CD4-positive, alpha-beta T cell (primary cell): ENCODE measurements at regions not wholly inside any gene's neighbourhood (a gene's known extent, or its start where the extent isn't known, plus 50 kb on each side); places are given as distances from the start of the nearest gene placed in this dataset.

Source experiments
- ATAC-seq: fragments of 200-7000 bp; cut with Tn5 transposase; one replicate; pipeline ENCODE4 v1.10.0; 2022; ENCODE audit warnings: mild to moderate bottlenecking; ENCODE audit not compliant: poor library complexity
- CTCF ChIA-PET: fragments of 350-600 bp; sonication (Branson Sonifier 250); formaldehyde crosslinking; loops from one replicate; lab custom pipeline; 2021; ENCODE audit warnings: antibody characterized with exemption, inconsistent platforms; lab: Charles Lee
- POLR2A ChIA-PET: fragments of 350-600 bp; sonication (Branson Sonifier 250); formaldehyde crosslinking; loops from one replicate; lab custom pipeline; 2021; ENCODE audit warnings: antibody characterized with exemption, inconsistent platforms; lab: Charles Lee
- DNase-seq, 14 experiments: peaks; one replicate each; pipeline ENCODE4 v3.0.0-alpha.2; 2013 to 2020; ENCODE audit warnings: mixed read lengths in 2 of 14
- H3K27ac ChIP-seq, 2 donors: one replicate each; pipeline versions ENCODE4 v1.5.1 to v1.7.0; 2013; ENCODE audit warnings: low read length in 2 of 2, low read depth in 1 of 2, mild to moderate bottlenecking in 1 of 2
- H3K27me3 ChIP-seq, 2 experiments: 1 replicate in 1 of 2; 2 replicates in 1 of 2; pipeline versions ENCODE4 v1.6.1 to v1.7.0; 2013; ENCODE audit warnings: low read length in 2 of 2, control low read depth in 1 of 2, mild to moderate bottlenecking in 1 of 2, moderate library complexity in 1 of 2; ENCODE audit not compliant: insufficient read depth in 2 of 2, control insufficient read depth in 1 of 2
- H3K36me3 ChIP-seq: one replicate; pipeline ENCODE4 v1.6.1; 2013; ENCODE audit warnings: low read length, control low read depth; ENCODE audit not compliant: insufficient read depth
- H3K4me1 ChIP-seq: one replicate; pipeline ENCODE4 v1.6.1; 2013; ENCODE audit warnings: low read length, control low read depth; ENCODE audit not compliant: insufficient read depth
- H3K4me3 ChIP-seq: one replicate; pipeline ENCODE4 v1.5.1; 2013; ENCODE audit warnings: mild to moderate bottlenecking, low read length, moderate library complexity
- H3K9me3 ChIP-seq, 2 experiments: 1 replicate in 1 of 2; 2 replicates in 1 of 2; pipeline versions ENCODE4 v1.6.1 to v1.7.0; 2013; ENCODE audit warnings: low read length in 2 of 2, mild to moderate bottlenecking in 2 of 2, control low read depth in 1 of 2, moderate library complexity in 1 of 2; ENCODE audit not compliant: control insufficient read depth in 1 of 2, insufficient read depth in 1 of 2
- H3K27ac Mint-ChIP-seq: one replicate; pipeline ENCODE4 v1.8.0; 2020; ENCODE audit warnings: mixed read lengths
- H3K27me3 Mint-ChIP-seq: one replicate; pipeline ENCODE4 v1.8.0; 2021; ENCODE audit warnings: mixed read lengths
- H3K36me3 Mint-ChIP-seq: one replicate; pipeline ENCODE4 v1.8.0; 2021; ENCODE audit warnings: low read depth, mixed read lengths
- H3K4me1 Mint-ChIP-seq: one replicate; pipeline ENCODE4 v1.8.0; 2021; ENCODE audit warnings: low read depth, mixed read lengths
- H3K4me3 Mint-ChIP-seq: one replicate; pipeline ENCODE4 v1.8.0; 2020; ENCODE audit warnings: mild to moderate bottlenecking, mixed read lengths
- H3K9me3 Mint-ChIP-seq: one replicate; pipeline ENCODE4 v1.8.0; 2020; ENCODE audit warnings: mixed read lengths
- CTCF ChIP-seq: fragments of 200-600 bp; IDR thresholded peaks from one replicate; pipeline ENCODE4 v1.8.0; 2022; ENCODE audit warnings: antibody characterized with exemption, mild to moderate bottlenecking
- intact Hi-C, 2 experiments: fragments of 100-400 bp; cut with DNase I in 1 of 2; cut with micrococcal nuclease in 1 of 2; formaldehyde crosslinking; loops; one replicate each; pipeline versions ENCODE4 v1.15.1 to v1.9.0; 2023 to 2025; cut with DNase I, micrococcal nuclease

DNA sequence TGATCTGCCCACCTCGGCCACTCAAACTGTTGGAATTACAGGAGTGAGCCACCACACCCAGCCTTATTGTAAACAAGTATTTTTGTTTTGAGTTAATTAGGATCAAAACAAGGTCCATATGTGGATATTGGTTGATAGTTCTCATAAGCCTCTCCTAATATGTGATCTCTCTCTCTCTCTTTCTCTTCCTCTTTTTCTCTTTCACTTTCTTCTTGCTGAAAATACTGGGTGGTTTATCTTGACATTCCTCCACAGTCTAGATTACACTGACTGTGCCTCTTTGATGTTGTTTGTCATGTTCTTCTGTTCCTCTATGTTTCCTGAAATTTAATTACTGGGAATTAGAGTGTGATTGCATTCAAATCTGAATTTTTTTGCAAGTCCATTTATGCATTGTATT, 547.5 kb upstream of the NRXN1 start:
- TF ChIP-seq CTCF, result no peak
- no peaks in the 10 kb centered on the region for H3K36me3 Mint-ChIP-seq
- intact Hi-C loops, result no loop called here
- no peak overlapping the region for H3K27ac Mint-ChIP-seq
- no peak for ATAC-seq
- no peaks in the 10 kb centered on the region for H3K4me1 Mint-ChIP-seq
- no peaks in the 10 kb centered on the region for H3K4me1 ChIP-seq
- no peaks in the 10 kb centered on the region for H3K27me3 Mint-ChIP-seq
- H3K27me3 ChIP-seq, result no peaks in the 10 kb centered on the region
- H3K27ac ChIP-seq, result no peak overlapping the region
- ChIA-PET POLR2A (no interaction called here), CTCF (no interaction called here)
- H3K36me3 ChIP-seq, result no peaks in the 10 kb centered on the region
- H3K4me3 ChIP-seq, result no peak overlapping the region
- H3K9me3 Mint-ChIP-seq, result peaks cover 5% of the 10 kb centered on the region
- no peak for DNase-seq
- no peak overlapping the region for H3K4me3 Mint-ChIP-seq
- H3K9me3 ChIP-seq, result peaks cover 0 to 16% of the 10 kb centered on the region in 2 experiments

- intact Hi-C loops, result no loop called here
- Mint-ChIP-seq H3K27ac (no peak overlapping the region), H3K27me3 (no peaks in the 10 kb centered on the region), H3K4me1 (no peaks in the 10 kb centered on the region), H3K36me3 (no peaks in the 10 kb centered on the region), H3K4me3 (no peak overlapping the region), H3K9me3 (peaks cover 5% of the 10 kb centered on the region)
- Histone ChIP-seq H3K36me3 (no peaks in the 10 kb centered on the region), H3K9me3 (no peaks in the 10 kb centered on the region), H3K4me3 (no peak overlapping the region), H3K4me1 (no peaks in the 10 kb centered on the region), H3K27me3 (no peaks in the 10 kb centered on the region), H3K27ac (no peak overlapping the region)
- DNase-seq, result no peak
- ATAC-seq, result no peak
- ChIA-PET CTCF (no interaction called here), POLR2A (no interaction called here)
- no peak for TF ChIP-seq CTCF
Observed at GRCh38 chr2:51575181-51575580, 543.2 kb upstream of the NRXN1 start.

GRCh38 chr2:51559026-51559425, 527.1 kb upstream of the NRXN1 start:
- ATAC-seq (no peak), DNase-seq (no peak)
- no peak overlapping the region for H3K27ac Mint-ChIP-seq
- H3K4me3 ChIP-seq, result no peak overlapping the region
- H3K9me3 ChIP-seq, result peaks cover 0 to 5% of the 10 kb centered on the region in 2 experiments
- intact Hi-C loops, result no loop called here
- H3K9me3 Mint-ChIP-seq, result peaks cover 14% of the 10 kb centered on the region
- no peaks in the 10 kb centered on the region for H3K4me1 ChIP-seq
- H3K27me3 Mint-ChIP-seq, result no peaks in the 10 kb centered on the region
- H3K36me3 Mint-ChIP-seq, result no peaks in the 10 kb centered on the region
- no peak for TF ChIP-seq CTCF
- ChIA-PET CTCF (no interaction called here), POLR2A (no interaction called here)
- H3K4me3 Mint-ChIP-seq, result no peak overlapping the region
- no peaks in the 10 kb centered on the region for H3K4me1 Mint-ChIP-seq
- no peak overlapping the region for H3K27ac ChIP-seq
- no peaks in the 10 kb centered on the region for H3K27me3 ChIP-seq
- H3K36me3 ChIP-seq, result no peaks in the 10 kb centered on the region
